ENCODE measurements at regions not wholly inside any gene's neighbourhood (a gene's known extent, or its start where the extent isn't known, plus 50 kb on each side); places are given as distances from the start of the nearest gene placed in this dataset.

- WGBS (ENCODE audit: insufficient coverage): 79% methylated on average over 3 of the region's 4 CpGs
Measured at GRCh38 chr12:4223273-4223845, 50.2 kb upstream of the CCND2 start.

GRCh38 chr12:4221258-4221620 lies 52.3 kb upstream of the CCND2 start:
- H3K79me2 ChIP-seq (ENCODE audit: control insufficient read depth, insufficient read depth, low read length): no peaks in the 10 kb centered on the region
- no peak overlapping the region for H3K27ac ChIP-seq (ENCODE audit: low read length in 2 of 2)
- POLR2A ChIA-PET: no interaction called here
- H3K36me3 ChIP-seq (replicated peaks in 1 of 2; ENCODE audit: control extremely low read depth in 1 of 2, control insufficient read depth in 1 of 2, extremely low read depth in 1 of 2, insufficient read depth in 2 of 2, low read length in 1 of 2): no peaks in the 10 kb centered on the region
- no peaks in the 10 kb centered on the region for H4K20me1 ChIP-seq (ENCODE audit: control insufficient read depth, insufficient read depth, low read length, poor library complexity, severe bottlenecking)
- CTCF ChIA-PET: interaction anchor here (1.0 to 1.3 kb wide), 2 partner anchors 26 to 48 kb away, joined by 3 to 4 read pairs; no protein-coding TSS in a partner anchor
- no peak overlapping the region for H2AFZ ChIP-seq (ENCODE audit: insufficient read depth, low read depth, low read length, poor library complexity, severe bottlenecking)
- H3K9me3 ChIP-seq (ENCODE audit: control extremely low read depth in 1 of 3, control insufficient read depth in 2 of 3, insufficient read depth in 1 of 3, low read length in 2 of 3): no peaks in the 10 kb centered on the region
- ATAC-seq (ENCODE audit: low read depth) (no peak), DNase-seq (no peak)
- intact Hi-C loops (cut with micrococcal nuclease): no loop called here
- no peak overlapping the region for H3K4me2 ChIP-seq (replicated peaks; ENCODE audit: low read depth, low read length, poor library complexity, severe bottlenecking)
- H3K27ac Mint-ChIP-seq: no peak overlapping the region
- no peak overlapping the region for H3K9ac ChIP-seq (ENCODE audit: low read length)
- H3K4me3 ChIP-seq (ENCODE audit: control extremely low read depth in 1 of 5, extremely low read depth in 1 of 5, insufficient read depth in 1 of 5, low read depth in 2 of 5, low read length in 4 of 5): no peak overlapping the region
- peaks cover 50% of the 10 kb centered on the region for H3K4me1 Mint-ChIP-seq
- no peak for TF ChIP-seq EZH2 (IDR thresholded peaks at IDR 0.05; ENCODE audit: borderline replicate concordance, insufficient read depth, low read depth, low read length, poor library complexity, severe bottlenecking)
- TF ChIP-seq, protein P1, sequence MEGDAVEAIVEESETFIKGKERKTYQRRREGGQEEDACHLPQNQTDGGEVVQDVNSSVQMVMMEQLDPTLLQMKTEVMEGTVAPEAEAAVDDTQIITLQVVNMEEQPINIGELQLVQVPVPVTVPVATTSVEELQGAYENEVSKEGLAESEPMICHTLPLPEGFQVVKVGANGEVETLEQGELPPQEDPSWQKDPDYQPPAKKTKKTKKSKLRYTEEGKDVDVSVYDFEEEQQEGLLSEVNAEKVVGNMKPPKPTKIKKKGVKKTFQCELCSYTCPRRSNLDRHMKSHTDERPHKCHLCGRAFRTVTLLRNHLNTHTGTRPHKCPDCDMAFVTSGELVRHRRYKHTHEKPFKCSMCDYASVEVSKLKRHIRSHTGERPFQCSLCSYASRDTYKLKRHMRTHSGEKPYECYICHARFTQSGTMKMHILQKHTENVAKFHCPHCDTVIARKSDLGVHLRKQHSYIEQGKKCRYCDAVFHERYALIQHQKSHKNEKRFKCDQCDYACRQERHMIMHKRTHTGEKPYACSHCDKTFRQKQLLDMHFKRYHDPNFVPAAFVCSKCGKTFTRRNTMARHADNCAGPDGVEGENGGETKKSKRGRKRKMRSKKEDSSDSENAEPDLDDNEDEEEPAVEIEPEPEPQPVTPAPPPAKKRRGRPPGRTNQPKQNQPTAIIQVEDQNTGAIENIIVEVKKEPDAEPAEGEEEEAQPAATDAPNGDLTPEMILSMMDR (IDR thresholded peaks at IDR 0.05): no peak
- H3K27me3 ChIP-seq (replicated peaks in 1 of 4; ENCODE audit: control extremely low read depth in 1 of 4, control insufficient read depth in 3 of 4, insufficient read depth in 4 of 4, low read length in 3 of 4): no peaks in the 10 kb centered on the region
- H3K4me3 Mint-ChIP-seq: no peak overlapping the region
- no peaks in the 10 kb centered on the region for H3K9me3 Mint-ChIP-seq (ENCODE audit: insufficient read depth)
- H3K4me1 ChIP-seq (ENCODE audit: control insufficient read depth in 2 of 2, insufficient read depth in 2 of 2, low read length in 2 of 2): peaks cover 35 to 42% of the 10 kb centered on the region in 2 donors
- no peaks in the 10 kb centered on the region for H3K27me3 Mint-ChIP-seq

More at GRCh38 chr12:4223273-4223845, 50.2 kb upstream of the CCND2 start:
- Histone ChIP-seq H2AFZ (ENCODE audit: insufficient read depth, low read depth, low read length, poor library complexity, severe bottlenecking) (no peak overlapping the region), H3K79me2 (ENCODE audit: control insufficient read depth, insufficient read depth, low read length) (no peaks in the 10 kb centered on the region), H3K9ac (ENCODE audit: low read length) (peak overlapping the region; percentile 7), H3K4me3 (ENCODE audit: control extremely low read depth in 1 of 5, extremely low read depth in 1 of 5, insufficient read depth in 1 of 5, low read depth in 2 of 5, low read length in 4 of 5) (peak overlapping the region in 1 of 5 experiments; percentile 3), H3K27me3 (replicated peaks in 1 of 4; ENCODE audit: control extremely low read depth in 1 of 4, control insufficient read depth in 3 of 4, insufficient read depth in 4 of 4, low read length in 3 of 4) (no peaks in the 10 kb centered on the region), H3K36me3 (replicated peaks in 1 of 2; ENCODE audit: control extremely low read depth in 1 of 2, control insufficient read depth in 1 of 2, extremely low read depth in 1 of 2, insufficient read depth in 2 of 2, low read length in 1 of 2) (no peaks in the 10 kb centered on the region), H3K9me3 (ENCODE audit: control extremely low read depth in 1 of 3, control insufficient read depth in 2 of 3, insufficient read depth in 1 of 3, low read length in 2 of 3) (no peaks in the 10 kb centered on the region), H3K4me2 (replicated peaks; ENCODE audit: low read depth, low read length, poor library complexity, severe bottlenecking) (peak overlapping the region; percentile 62), H3K27ac (ENCODE audit: low read length in 2 of 2) (peak overlapping the region; percentile 34 to 62), H3K4me1 (ENCODE audit: control insufficient read depth in 2 of 2, insufficient read depth in 2 of 2, low read length in 2 of 2) (peaks cover 22 to 25% of the 10 kb centered on the region in 2 donors), H4K20me1 (ENCODE audit: control insufficient read depth, insufficient read depth, low read length, poor library complexity, severe bottlenecking) (no peaks in the 10 kb centered on the region)
- H3K9me3 Mint-ChIP-seq (ENCODE audit: insufficient read depth): no peaks in the 10 kb centered on the region
- TF ChIP-seq, protein P1 (IDR thresholded peaks at IDR 0.05): no peak
- CTCF ChIA-PET: interaction anchor here (0.9 to 1.2 kb wide), 3 partner anchors 9 to 53 kb away, joined by 3 to 5 read pairs (median 4); no protein-coding TSS in a partner anchor
- peak overlapping the region; percentile 68 for H3K4me3 Mint-ChIP-seq
- H3K27ac Mint-ChIP-seq: peak overlapping the region; percentile 75
- intact Hi-C loops (cut with micrococcal nuclease): no loop called here
- peaks cover 34% of the 10 kb centered on the region for H3K4me1 Mint-ChIP-seq
- DNase-seq (peak; percentile 46), ATAC-seq (ENCODE audit: low read depth) (peak; percentile 47)
- H3K27me3 Mint-ChIP-seq: no peaks in the 10 kb centered on the region
- POLR2A ChIA-PET: no interaction called here
